ENCODE measurements at regions not wholly inside any gene's neighbourhood (a gene's known extent, or its start where the extent isn't known, plus 50 kb on each side); places are given as distances from the start of the nearest gene placed in this dataset.

GRCh38 chr6:125526007-125526720 lies 223.3 kb upstream of the HEY2 start:
- intact Hi-C loops (cut with DNase I), result no loop called here
- DNase-seq (ENCODE audit: low spot score) (no peak), ATAC-seq (no peak)

GRCh38 chr6:125528621-125529041 lies 220.8 kb upstream of the HEY2 start:
- no peak for DNase-seq (ENCODE audit: low spot score)
- intact Hi-C loops (cut with DNase I), result no loop called here
- no peak for ATAC-seq

GRCh38 chr6:125529061-125529460 lies 220.4 kb upstream of the HEY2 start:
- intact Hi-C loops (cut with DNase I), result no loop called here
- DNase-seq (ENCODE audit: low spot score), result no peak
- no peak for ATAC-seq

GRCh38 chr6:125533710-125534397 lies 215.6 kb upstream of the HEY2 start:
- intact Hi-C loops (cut with DNase I), result no loop called here
- DNase-seq (ENCODE audit: low spot score), result no peak
- ATAC-seq, result no peak

- ATAC-seq, result no peak
- intact Hi-C loops (cut with DNase I), result no loop called here
- DNase-seq (ENCODE audit: low spot score), result no peak
Observed at GRCh38 chr6:125534430-125535263, 214.8 kb upstream of the HEY2 start.

- ATAC-seq (no peak), DNase-seq (ENCODE audit: low spot score) (no peak)
- intact Hi-C loops (cut with DNase I), result no loop called here
Observed at GRCh38 chr6:125537090-125537489, 212.3 kb upstream of the HEY2 start.

GRCh38 chr6:125539892-125540291 lies 209.5 kb upstream of the HEY2 start:
- intact Hi-C loops (cut with DNase I), result no loop called here
- ATAC-seq, result no peak
- no peak for DNase-seq (ENCODE audit: low spot score)

GRCh38 chr6:125544819-125545218 lies 204.6 kb upstream of the HEY2 start:
- no peak for DNase-seq (ENCODE audit: low spot score)
- intact Hi-C loops (cut with DNase I), result no loop called here

GRCh38 chr6:125546841-125547251 lies 202.6 kb upstream of the HEY2 start:
- intact Hi-C loops (cut with DNase I), result no loop called here
- ATAC-seq (no peak), DNase-seq (ENCODE audit: low spot score) (no peak)

More at GRCh38 chr6:125544819-125545218, 204.6 kb upstream of the HEY2 start:
- no peak for ATAC-seq

GRCh38 chr6:125547381-125547780 lies 202.1 kb upstream of the HEY2 start:
- ATAC-seq (no peak), DNase-seq (ENCODE audit: low spot score) (no peak)
- intact Hi-C loops (cut with DNase I), result no loop called here

- no peak for ATAC-seq
- DNase-seq (ENCODE audit: low spot score), result no peak
- intact Hi-C loops (cut with DNase I), result no loop called here
Observed at GRCh38 chr6:125549202-125549884, 200.1 kb upstream of the HEY2 start.

- ATAC-seq (no peak), DNase-seq (ENCODE audit: low spot score) (no peak)
- intact Hi-C loops (cut with DNase I), result no loop called here
Observed at GRCh38 chr6:125550892-125551291, 198.5 kb upstream of the HEY2 start.

- ATAC-seq, result no peak
- intact Hi-C loops (cut with DNase I), result no loop called here
- no peak for DNase-seq (ENCODE audit: low spot score)
Observed at GRCh38 chr6:125552819-125553218, 196.6 kb upstream of the HEY2 start.

- intact Hi-C loops (cut with DNase I), result no loop called here
- no peak for ATAC-seq
- no peak for DNase-seq (ENCODE audit: low spot score)
Observed at GRCh38 chr6:125554456-125554855, 195.0 kb upstream of the HEY2 start.

GRCh38 chr6:125558241-125558843 lies 191.1 kb upstream of the HEY2 start:
- intact Hi-C loops (cut with DNase I), result no loop called here
- DNase-seq (ENCODE audit: low spot score) (no peak), ATAC-seq (no peak)

- ATAC-seq, result no peak
- intact Hi-C loops (cut with DNase I), result no loop called here
Observed at GRCh38 chr6:125558907-125559306, 190.5 kb upstream of the HEY2 start.

GRCh38 chr6:125562156-125562555 lies 187.3 kb upstream of the HEY2 start:
- DNase-seq (ENCODE audit: low spot score) (no peak), ATAC-seq (no peak)
- intact Hi-C loops (cut with DNase I), result no loop called here

More at GRCh38 chr6:125558907-125559306, 190.5 kb upstream of the HEY2 start:
- DNase-seq (ENCODE audit: low spot score), result no peak

GRCh38 chr6:125564941-125565340 lies 184.5 kb upstream of the HEY2 start:
- DNase-seq (ENCODE audit: low spot score), result no peak
- intact Hi-C loops (cut with DNase I), result no loop called here
- ATAC-seq, result no peak

- no peak for ATAC-seq
- intact Hi-C loops (cut with DNase I), result no loop called here
- no peak for DNase-seq (ENCODE audit: low spot score)
Observed at GRCh38 chr6:125567407-125567806, 182.0 kb upstream of the HEY2 start.
